Gastroesophageal sphincter (tissue), 4 donors: ENCODE measurements at regions not wholly inside any gene's neighbourhood (a gene's known extent, or its start where the extent isn't known, plus 50 kb on each side); places are given as distances from the start of the nearest gene placed in this dataset.

ENCODE experiments used
- ATAC-seq: fragments of 150-250 bp; one replicate; pipeline ENCODE4 v1.9.1; 2016; ENCODE audit warnings: mild to moderate bottlenecking, moderate library complexity
- H3K27ac ChIP-seq, 4 donors: fragments of 200-600 bp; sonication (generic) in 3 of 4; 1 replicate in 3 of 4; 2 replicates in 1 of 4; pipeline ENCODE4 v1.5.1; 2016 to 2019
- H3K27me3 ChIP-seq: fragments of 200-600 bp; sonication (generic); one replicate; pipeline ENCODE4 v1.5.1; 2019
- H3K36me3 ChIP-seq, 2 donors: fragments of 200-600 bp; sonication (generic); one replicate each; pipeline ENCODE4 v1.5.1; 2019; ENCODE audit warnings: control low read depth in 1 of 2
- H3K4me1 ChIP-seq, 3 donors: fragments of 200-600 bp; sonication (generic); 1 replicate in 2 of 3; 2 replicates in 1 of 3; pipeline ENCODE4 v1.5.1; 2016 to 2019; ENCODE audit warnings: control low read depth in 2 of 3
- H3K4me3 ChIP-seq, 2 donors: fragments of 200-600 bp; sonication (generic); one replicate each; pipeline ENCODE4 v1.5.1; 2019; ENCODE audit warnings: mild to moderate bottlenecking in 1 of 2, moderate library complexity in 1 of 2
- H3K9me3 ChIP-seq, 3 donors: fragments of 200-600 bp; sonication (generic); one replicate each; pipeline ENCODE4 v1.5.1; 2017 to 2019; ENCODE audit warnings: control low read depth in 2 of 3
- EP300 ChIP-seq: sonication (generic); formaldehyde crosslinking; IDR thresholded peaks from one replicate; pipeline ENCODE4 v1.6.1; 2017; ENCODE audit warnings: antibody characterized with exemption, mild to moderate bottlenecking
- POLR2A ChIP-seq, 2 donors: fragments of 450-650 bp; IDR thresholded peaks; one replicate each; pipeline ENCODE4 v1.6.1; 2017; ENCODE audit warnings: antibody characterized with exemption in 2 of 2, mild to moderate bottlenecking in 2 of 2, moderate library complexity in 1 of 2
- POLR2AphosphoS5 ChIP-seq: sonication (generic); formaldehyde crosslinking; IDR thresholded peaks from one replicate; pipeline ENCODE4 v1.6.1; 2017; ENCODE audit warnings: antibody characterized with exemption
- WGBS, 2 donors: methylation state at CpG; one replicate each; pipeline ENCODE4 v1.1.5; 2018; ENCODE audit warnings: low coverage in 1 of 2; 5-methylcytosine and 5-hydroxymethylcytosine counted together
- TF ChIP-seq, protein P1 (sequence below), 4 experiments: fragments of 200-600 bp in 2 of 4; fragments of 450-650 bp in 2 of 4; sonication (generic) in 1 of 4; IDR thresholded peaks; one replicate each; pipeline ENCODE4 v1.5.1; 2017 to 2019; ENCODE audit warnings: antibody characterized with exemption in 4 of 4, mild to moderate bottlenecking in 2 of 4, moderate library complexity in 2 of 4

DNA sequence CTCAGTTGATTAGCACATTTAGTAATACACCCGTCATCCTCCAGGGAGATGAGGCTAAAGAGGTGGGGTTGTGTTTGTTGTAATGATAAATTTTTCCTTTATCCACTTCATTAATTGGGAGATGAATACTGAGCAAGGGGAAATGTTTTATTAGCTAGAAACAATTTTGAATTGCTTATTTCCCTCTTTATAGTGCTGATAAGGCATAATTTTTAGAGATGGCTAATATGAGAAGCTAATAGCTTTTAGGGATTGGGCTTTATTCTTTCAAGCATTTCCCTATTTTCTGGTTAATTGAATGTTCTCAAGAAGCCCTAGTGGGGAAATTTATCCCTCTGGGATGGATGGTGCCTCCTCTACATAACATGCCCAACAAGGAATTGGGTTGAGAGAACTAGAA, 365.2 kb upstream of the IGFBP7 start:
- Histone ChIP-seq H3K27me3 (no peaks in the 10 kb centered on the region), H3K9me3 (no peaks in the 10 kb centered on the region), H3K4me1 (no peaks in the 10 kb centered on the region), H3K36me3 (no peaks in the 10 kb centered on the region), H3K27ac (no peak overlapping the region), H3K4me3 (no peak overlapping the region)
- TF ChIP-seq POLR2AphosphoS5 (no peak), POLR2A (IDR thresholded peaks at IDR 0.05) (no peak), EP300 (no peak)
- TF ChIP-seq, protein P1, sequence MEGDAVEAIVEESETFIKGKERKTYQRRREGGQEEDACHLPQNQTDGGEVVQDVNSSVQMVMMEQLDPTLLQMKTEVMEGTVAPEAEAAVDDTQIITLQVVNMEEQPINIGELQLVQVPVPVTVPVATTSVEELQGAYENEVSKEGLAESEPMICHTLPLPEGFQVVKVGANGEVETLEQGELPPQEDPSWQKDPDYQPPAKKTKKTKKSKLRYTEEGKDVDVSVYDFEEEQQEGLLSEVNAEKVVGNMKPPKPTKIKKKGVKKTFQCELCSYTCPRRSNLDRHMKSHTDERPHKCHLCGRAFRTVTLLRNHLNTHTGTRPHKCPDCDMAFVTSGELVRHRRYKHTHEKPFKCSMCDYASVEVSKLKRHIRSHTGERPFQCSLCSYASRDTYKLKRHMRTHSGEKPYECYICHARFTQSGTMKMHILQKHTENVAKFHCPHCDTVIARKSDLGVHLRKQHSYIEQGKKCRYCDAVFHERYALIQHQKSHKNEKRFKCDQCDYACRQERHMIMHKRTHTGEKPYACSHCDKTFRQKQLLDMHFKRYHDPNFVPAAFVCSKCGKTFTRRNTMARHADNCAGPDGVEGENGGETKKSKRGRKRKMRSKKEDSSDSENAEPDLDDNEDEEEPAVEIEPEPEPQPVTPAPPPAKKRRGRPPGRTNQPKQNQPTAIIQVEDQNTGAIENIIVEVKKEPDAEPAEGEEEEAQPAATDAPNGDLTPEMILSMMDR (IDR thresholded peaks at IDR 0.05): no peak
- ATAC-seq: no peak
- 82 to 100% methylated on average over 1 of the region's 1 CpG for whole genome bisulfite sequencing, 2 donors

- Histone ChIP-seq H3K4me3 (no peak overlapping the region), H3K9me3 (no peaks in the 10 kb centered on the region), H3K4me1 (no peaks in the 10 kb centered on the region), H3K27ac (no peak overlapping the region), H3K27me3 (no peaks in the 10 kb centered on the region), H3K36me3 (no peaks in the 10 kb centered on the region)
- TF ChIP-seq, protein P1 (IDR thresholded peaks at IDR 0.05): no peak
- TF ChIP-seq EP300 (no peak), POLR2AphosphoS5 (no peak), POLR2A (IDR thresholded peaks at IDR 0.05) (no peak)
- 75 to 88% methylated on average over 6 of the region's 6 CpGs for WGBS, 2 donors
- ATAC-seq: no peak
Observed at GRCh38 chr4:57465321-57466056, 355.3 kb upstream of the IGFBP7 start.

DNA sequence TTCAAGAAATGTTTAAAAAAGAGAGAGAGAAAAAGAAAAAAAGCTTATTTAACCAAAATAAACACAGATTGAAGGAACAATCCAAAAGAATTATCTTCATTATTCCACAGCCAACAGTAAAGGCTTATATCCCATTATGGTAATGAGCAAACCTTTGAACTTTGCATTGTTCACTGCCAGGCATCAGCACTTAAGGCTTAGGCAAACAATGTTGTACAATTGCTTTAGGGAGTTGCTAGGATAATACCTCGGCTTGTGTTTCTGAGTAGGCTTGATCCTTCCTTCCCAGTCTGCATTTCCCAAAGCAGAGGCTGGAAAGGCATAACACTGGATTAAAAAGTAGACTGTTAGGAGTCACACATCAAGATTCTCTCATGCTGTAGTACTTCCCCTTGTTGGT, 352.7 kb upstream of the IGFBP7 start:
- H3K36me3 ChIP-seq: no peaks in the 10 kb centered on the region
- no peaks in the 10 kb centered on the region for H3K27me3 ChIP-seq
- no peak for TF ChIP-seq POLR2AphosphoS5
- TF ChIP-seq, protein P1 (IDR thresholded peaks at IDR 0.05): no peak
- TF ChIP-seq POLR2A (IDR thresholded peaks at IDR 0.05): no peak
- no peak for TF ChIP-seq EP300
- no peak overlapping the region for H3K27ac ChIP-seq
- H3K4me1 ChIP-seq: no peaks in the 10 kb centered on the region
- ATAC-seq: no peak
- 11 to 64% methylated on average over 1 of the region's 1 CpG for WGBS, 2 donors
- no peaks in the 10 kb centered on the region for H3K9me3 ChIP-seq
- H3K4me3 ChIP-seq: no peak overlapping the region

GRCh38 chr4:57460967-57461366, 350.8 kb upstream of the IGFBP7 start:
- Histone ChIP-seq H3K9me3 (no peaks in the 10 kb centered on the region), H3K27ac (no peak overlapping the region), H3K27me3 (no peaks in the 10 kb centered on the region), H3K4me1 (no peaks in the 10 kb centered on the region), H3K36me3 (no peaks in the 10 kb centered on the region), H3K4me3 (no peak overlapping the region)
- 40 to 56% methylated on average over 1 of the region's 1 CpG for WGBS, 2 donors
- TF ChIP-seq POLR2AphosphoS5 (no peak), EP300 (no peak)
- TF ChIP-seq, protein P1 (IDR thresholded peaks at IDR 0.05): no peak
- no peak for ATAC-seq

DNA sequence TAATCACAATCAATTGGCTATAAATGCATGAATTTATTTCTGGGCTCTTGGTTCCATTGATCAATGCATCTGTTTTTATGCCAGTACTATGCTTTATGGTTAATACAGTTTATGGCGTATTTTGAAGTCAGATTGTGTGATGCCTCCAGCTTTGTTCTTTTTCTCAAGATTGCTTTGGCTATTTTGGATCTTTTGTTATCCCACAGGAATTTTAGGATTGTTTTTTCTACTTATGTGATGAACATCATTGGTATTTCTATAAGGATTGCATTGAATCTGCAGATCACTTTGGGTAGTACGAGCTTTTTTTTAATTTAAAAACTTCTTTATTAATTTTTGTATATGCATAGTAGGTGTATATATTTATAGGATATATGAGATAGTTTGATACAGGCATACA, 338.7 kb upstream of the IGFBP7 start:
- no peak for ATAC-seq
- TF ChIP-seq POLR2AphosphoS5 (no peak), EP300 (no peak), POLR2A (IDR thresholded peaks at IDR 0.05) (no peak)
- TF ChIP-seq, protein P1 (IDR thresholded peaks at IDR 0.05): no peak
- Histone ChIP-seq H3K4me1 (peaks cover 0 to 26% (median 4%) of the 10 kb centered on the region in 3 donors), H3K27me3 (no peaks in the 10 kb centered on the region), H3K9me3 (peaks cover 0 to 26% (median 0%) of the 10 kb centered on the region in 3 donors), H3K4me3 (no peak overlapping the region), H3K36me3 (no peaks in the 10 kb centered on the region), H3K27ac (no peak overlapping the region)
- WGBS, 2 donors: 44 to 50% methylated on average over 2 of the region's 2 CpGs
